Calu3 (cell line): ENCODE measurements at regions not wholly inside any gene's neighbourhood (a gene's known extent, or its start where the extent isn't known, plus 50 kb on each side); places are given as distances from the start of the nearest gene placed in this dataset.

Experiments used
- BruUV-seq: library from RNA; stranded (reverse); fragments of 400-500 nt; replicated peaks from 2 replicates; lab custom pipeline; 2021; lab: Mats Ljungman, UMichigan
- CTCF ChIA-PET: fragments of 300-600 bp; sonication (Branson Sonifier 250); formaldehyde crosslinking; loops from one replicate; lab custom pipeline; 2022; ENCODE audit warnings: antibody characterized with exemption; lab: Charles Lee
- DNase-seq: peaks from one replicate; pipeline ENCODE4 v3.0.0; 2022
- H3K27ac Mint-ChIP-seq: one replicate; pipeline ENCODE4 v1.8.0; 2022; ENCODE audit warnings: mixed read lengths; ENCODE audit not compliant: unreplicated experiment
- H3K27me3 Mint-ChIP-seq: one replicate; pipeline ENCODE4 v1.8.0; 2022; ENCODE audit warnings: mixed read lengths; ENCODE audit not compliant: unreplicated experiment
- H3K36me3 Mint-ChIP-seq: one replicate; pipeline ENCODE4 v1.8.0; 2022; ENCODE audit warnings: mild to moderate bottlenecking, moderate library complexity, mixed read lengths; ENCODE audit not compliant: insufficient read depth, unreplicated experiment
- H3K4me1 Mint-ChIP-seq: one replicate; pipeline ENCODE4 v1.8.0; 2022; ENCODE audit warnings: mild to moderate bottlenecking, low read depth, mixed read lengths; ENCODE audit not compliant: unreplicated experiment
- H3K4me3 Mint-ChIP-seq: one replicate; pipeline ENCODE4 v1.8.0; 2022; ENCODE audit warnings: mild to moderate bottlenecking, low read depth, moderate library complexity, mixed read lengths; ENCODE audit not compliant: unreplicated experiment
- H3K9me3 Mint-ChIP-seq: one replicate; pipeline ENCODE4 v1.8.0; 2022; ENCODE audit warnings: low read depth, mixed read lengths; ENCODE audit not compliant: unreplicated experiment
- intact Hi-C: fragments of 100-400 bp; cut with micrococcal nuclease; formaldehyde crosslinking; loops from one replicate; pipeline ENCODE4 v1.10.0; 2022; ENCODE audit not compliant: unreplicated experiment
- TF ChIP-seq, protein P1 (sequence below): fragments of 200-600 bp; IDR thresholded peaks from one replicate; pipeline ENCODE4 v1.8.0; 2022; ENCODE audit warnings: antibody characterized with exemption; ENCODE audit not compliant: unreplicated experiment

DNA sequence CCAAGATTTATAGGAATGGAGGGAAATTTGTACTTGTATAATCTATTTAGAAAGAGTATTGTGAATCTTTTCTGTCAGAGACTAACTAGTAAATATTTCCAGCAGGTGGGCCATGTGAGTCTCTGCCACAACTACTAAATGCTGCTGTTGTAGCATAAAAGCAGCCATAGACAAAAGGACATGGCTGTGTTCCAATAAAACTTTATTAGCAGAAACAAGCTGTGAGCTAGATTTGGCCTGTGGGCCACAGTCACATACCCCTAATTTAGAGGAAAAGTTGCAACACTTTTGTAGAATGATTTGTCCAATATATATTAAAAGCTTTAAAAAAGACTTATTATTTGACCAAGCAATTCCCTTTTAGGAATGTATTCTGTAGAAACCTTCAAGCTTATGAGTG is 207.2 kb downstream of the LMBRD1 start:
- no peak for DNase-seq
- H3K27me3 Mint-ChIP-seq, result no peaks in the 10 kb centered on the region
- H3K4me3 Mint-ChIP-seq, result no peak overlapping the region
- no TSS peak for BruUV-seq
- no peak overlapping the region for H3K27ac Mint-ChIP-seq
- CTCF ChIA-PET, result no interaction called here
- no peaks in the 10 kb centered on the region for H3K9me3 Mint-ChIP-seq
- TF ChIP-seq, protein P1, sequence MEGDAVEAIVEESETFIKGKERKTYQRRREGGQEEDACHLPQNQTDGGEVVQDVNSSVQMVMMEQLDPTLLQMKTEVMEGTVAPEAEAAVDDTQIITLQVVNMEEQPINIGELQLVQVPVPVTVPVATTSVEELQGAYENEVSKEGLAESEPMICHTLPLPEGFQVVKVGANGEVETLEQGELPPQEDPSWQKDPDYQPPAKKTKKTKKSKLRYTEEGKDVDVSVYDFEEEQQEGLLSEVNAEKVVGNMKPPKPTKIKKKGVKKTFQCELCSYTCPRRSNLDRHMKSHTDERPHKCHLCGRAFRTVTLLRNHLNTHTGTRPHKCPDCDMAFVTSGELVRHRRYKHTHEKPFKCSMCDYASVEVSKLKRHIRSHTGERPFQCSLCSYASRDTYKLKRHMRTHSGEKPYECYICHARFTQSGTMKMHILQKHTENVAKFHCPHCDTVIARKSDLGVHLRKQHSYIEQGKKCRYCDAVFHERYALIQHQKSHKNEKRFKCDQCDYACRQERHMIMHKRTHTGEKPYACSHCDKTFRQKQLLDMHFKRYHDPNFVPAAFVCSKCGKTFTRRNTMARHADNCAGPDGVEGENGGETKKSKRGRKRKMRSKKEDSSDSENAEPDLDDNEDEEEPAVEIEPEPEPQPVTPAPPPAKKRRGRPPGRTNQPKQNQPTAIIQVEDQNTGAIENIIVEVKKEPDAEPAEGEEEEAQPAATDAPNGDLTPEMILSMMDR, result no peak
- H3K4me1 Mint-ChIP-seq, result no peaks in the 10 kb centered on the region
- no peaks in the 10 kb centered on the region for H3K36me3 Mint-ChIP-seq
- intact Hi-C loops, result no loop called here

DNA sequence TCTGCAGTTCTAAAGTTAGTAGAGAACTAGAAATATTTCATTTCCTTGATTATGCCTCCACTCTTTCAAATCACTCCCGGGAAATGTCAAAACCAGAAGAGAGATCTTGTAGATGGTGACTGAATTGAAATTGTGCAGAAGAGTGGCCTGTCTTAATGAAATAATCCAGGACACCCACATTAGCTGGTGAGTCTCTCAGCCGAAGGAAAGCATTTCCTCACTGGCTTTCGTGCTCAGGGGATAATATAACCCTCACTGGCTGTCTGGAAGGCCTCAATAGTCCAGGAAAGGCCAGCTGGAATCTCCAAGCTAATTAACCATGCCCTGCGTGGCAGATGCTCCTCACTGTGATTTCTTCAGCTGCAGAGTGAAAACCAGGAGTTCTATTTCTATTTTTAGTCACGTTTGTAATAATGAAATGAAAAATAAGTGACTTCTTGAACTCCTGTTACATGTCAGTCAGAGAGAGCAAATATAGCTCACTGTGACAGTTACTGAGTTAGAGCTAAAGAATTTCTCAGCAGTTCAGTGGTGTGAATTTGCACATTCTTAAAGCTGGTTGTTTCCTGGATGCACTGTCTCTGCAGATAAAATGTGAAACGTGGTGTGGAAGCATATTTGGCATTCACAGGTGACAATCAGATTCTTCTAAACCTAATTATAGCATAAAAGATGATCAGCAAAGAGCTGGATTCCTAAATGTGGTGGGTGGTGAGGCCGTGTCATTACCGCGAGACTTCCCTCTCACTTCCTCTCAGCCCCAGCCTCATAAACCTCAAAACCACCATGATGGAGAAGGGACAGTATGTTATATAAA is 211.7 kb downstream of the LMBRD1 start:
- no peaks in the 10 kb centered on the region for H3K27me3 Mint-ChIP-seq
- CTCF ChIA-PET, result no interaction called here
- H3K27ac Mint-ChIP-seq, result no peak overlapping the region

GRCh38 chr6:69584536-69584912 is 212.3 kb downstream of the LMBRD1 start:
- no peaks in the 10 kb centered on the region for H3K27me3 Mint-ChIP-seq
- no peaks in the 10 kb centered on the region for H3K36me3 Mint-ChIP-seq
- no peak overlapping the region for H3K4me3 Mint-ChIP-seq
- intact Hi-C loops, result no loop called here
- no TSS peak for BruUV-seq
- H3K27ac Mint-ChIP-seq, result no peak overlapping the region
- CTCF ChIA-PET, result no interaction called here
- no peaks in the 10 kb centered on the region for H3K9me3 Mint-ChIP-seq
- DNase-seq, result no peak
- no peaks in the 10 kb centered on the region for H3K4me1 Mint-ChIP-seq
- TF ChIP-seq, protein P1, result no peak

More for the DNA sequence above, 211.7 kb downstream of the LMBRD1 start:
- Mint-ChIP-seq H3K36me3 (no peaks in the 10 kb centered on the region), H3K4me3 (no peak overlapping the region), H3K4me1 (no peaks in the 10 kb centered on the region), H3K9me3 (no peaks in the 10 kb centered on the region)
- BruUV-seq, result no TSS peak
- intact Hi-C loops, result no loop called here
- TF ChIP-seq, protein P1, result no peak
- no peak for DNase-seq

DNA sequence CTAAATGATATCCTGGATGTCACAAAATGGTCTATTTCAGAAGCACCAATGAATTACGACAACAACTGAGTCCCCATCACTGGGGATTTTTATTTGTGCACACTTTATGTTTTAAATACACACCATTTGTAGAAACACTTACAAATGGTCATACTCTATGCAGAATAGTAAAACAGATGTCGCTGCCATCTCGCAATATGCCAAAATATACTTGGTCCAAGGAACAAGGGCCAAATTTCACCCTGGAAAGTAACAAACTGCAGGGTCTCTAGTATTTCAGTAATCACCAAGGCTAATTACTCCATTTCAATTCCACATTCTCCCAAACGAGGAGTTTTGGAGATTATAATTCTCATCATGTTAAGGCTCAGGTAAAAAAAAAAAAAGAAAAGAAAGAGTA is 215.2 kb downstream of the LMBRD1 start:
- TF ChIP-seq, protein P1, result no peak
- no peaks in the 10 kb centered on the region for H3K9me3 Mint-ChIP-seq
- intact Hi-C loops, result no loop called here
- CTCF ChIA-PET, result no interaction called here
- no peak overlapping the region for H3K4me3 Mint-ChIP-seq
- no peak overlapping the region for H3K27ac Mint-ChIP-seq
- DNase-seq, result no peak
- H3K27me3 Mint-ChIP-seq, result no peaks in the 10 kb centered on the region
- no peaks in the 10 kb centered on the region for H3K4me1 Mint-ChIP-seq
- no TSS peak for BruUV-seq
- H3K36me3 Mint-ChIP-seq, result no peaks in the 10 kb centered on the region
